Mesenchymal stem cell (in vitro differentiated cells and primary cell): ENCODE measurements at regions not wholly inside any gene's neighbourhood (a gene's known extent, or its start where the extent isn't known, plus 50 kb on each side); places are given as distances from the start of the nearest gene placed in this dataset.

Experiments
- DNase-seq: peaks from one replicate; pipeline ENCODE4 v3.0.0-alpha.2; 2013
- H2AFZ ChIP-seq: one replicate; pipeline ENCODE4 v1.6.1; 2013; ENCODE audit warnings: low read depth, mild to moderate bottlenecking, control low read depth, inconsistent platforms, low read length, moderate library complexity
- H2AK5ac ChIP-seq: 2 replicates; pipeline ENCODE4 v1.6.1; 2013; ENCODE audit warnings: low read length, moderate library complexity, mild to moderate bottlenecking, inconsistent platforms; ENCODE audit not compliant: severe bottlenecking
- H2BK120ac ChIP-seq: one replicate; pipeline ENCODE4 v1.6.1; 2013; ENCODE audit warnings: low read depth, mild to moderate bottlenecking, inconsistent platforms, low read length, moderate library complexity
- H2BK12ac ChIP-seq, 2 experiments: one replicate each; pipeline ENCODE4 v1.6.1; 2013; ENCODE audit warnings: inconsistent platforms in 2 of 2, low read length in 2 of 2, mild to moderate bottlenecking in 2 of 2, moderate library complexity in 2 of 2, control low read depth in 1 of 2
- H2BK15ac ChIP-seq: one replicate; pipeline ENCODE4 v1.6.1; 2013; ENCODE audit warnings: mild to moderate bottlenecking, low read depth, inconsistent platforms; ENCODE audit not compliant: poor library complexity, severe bottlenecking
- H2BK5ac ChIP-seq: 2 replicates; pipeline ENCODE4 v1.6.1; 2013; ENCODE audit warnings: low read depth, mild to moderate bottlenecking, low read length, control low read depth, inconsistent platforms; ENCODE audit not compliant: poor library complexity, severe bottlenecking
- H3K14ac ChIP-seq, 2 experiments: one replicate each; pipeline ENCODE4 v1.6.1; 2013; ENCODE audit warnings: inconsistent platforms in 2 of 2, low read length in 2 of 2, control low read depth in 1 of 2, mild to moderate bottlenecking in 1 of 2, moderate library complexity in 1 of 2
- H3K18ac ChIP-seq, 2 experiments: one replicate each; pipeline ENCODE4 v1.6.1; 2013; ENCODE audit warnings: inconsistent platforms in 2 of 2, low read length in 2 of 2, control low read depth in 1 of 2, low read depth in 1 of 2, mild to moderate bottlenecking in 1 of 2
- H3K23ac ChIP-seq, 2 experiments: one replicate each; pipeline ENCODE4 v1.6.1; 2013; ENCODE audit warnings: inconsistent platforms in 2 of 2, low read length in 2 of 2, mild to moderate bottlenecking in 2 of 2, moderate library complexity in 2 of 2, control low read depth in 1 of 2
- H3K27ac ChIP-seq: 2 replicates; pipeline ENCODE4 v1.5.1; 2013; ENCODE audit warnings: mild to moderate bottlenecking, moderate library complexity, low read length, control low read depth, inconsistent platforms; ENCODE audit not compliant: poor library complexity, severe bottlenecking
- H3K27me3 ChIP-seq, 2 experiments: 2 replicates each; pipeline versions ENCODE4 v1.6.1 to v1.7.0; 2013; ENCODE audit warnings: low read length in 2 of 2, mild to moderate bottlenecking in 2 of 2, moderate library complexity in 2 of 2, control low read depth in 1 of 2, inconsistent platforms in 1 of 2; ENCODE audit not compliant: control insufficient read depth in 1 of 2, insufficient read depth in 1 of 2
- H3K36me3 ChIP-seq, 2 experiments: 2 replicates each; pipeline versions ENCODE4 v1.6.1 to v1.7.0; 2013; ENCODE audit warnings: low read length in 2 of 2, control low read depth in 1 of 2, inconsistent platforms in 1 of 2, low read depth in 1 of 2, mild to moderate bottlenecking in 1 of 2; ENCODE audit not compliant: insufficient read depth in 2 of 2, control insufficient read depth in 1 of 2
- H3K4ac ChIP-seq, 2 experiments: one replicate each; pipeline ENCODE4 v1.6.1; 2013; ENCODE audit warnings: inconsistent platforms in 2 of 2, low read length in 2 of 2, mild to moderate bottlenecking in 2 of 2, moderate library complexity in 2 of 2, control low read depth in 1 of 2, low read depth in 1 of 2
- H3K4me1 ChIP-seq: 2 replicates; pipeline ENCODE4 v1.6.1; 2013; ENCODE audit warnings: low read depth, low read length, control low read depth; ENCODE audit not compliant: control insufficient read depth, insufficient read depth
- H3K4me2 ChIP-seq: 2 replicates; pipeline ENCODE4 v1.6.1; 2013; ENCODE audit warnings: low read length, mild to moderate bottlenecking, inconsistent platforms; ENCODE audit not compliant: poor library complexity, severe bottlenecking
- H3K4me3 ChIP-seq, 2 experiments: 2 replicates each; pipeline versions ENCODE4 v1.5.1 to v1.7.0; 2013; ENCODE audit warnings: low read length in 2 of 2, mild to moderate bottlenecking in 2 of 2, control low read depth in 1 of 2, low read depth in 1 of 2; ENCODE audit not compliant: insufficient read depth in 1 of 2
- H3K79me1 ChIP-seq: replicated peaks from 2 replicates; pipeline ENCODE4 v1.6.1; 2013; ENCODE audit warnings: mild to moderate bottlenecking, control low read depth, low read length, inconsistent platforms; ENCODE audit not compliant: poor library complexity, severe bottlenecking
- H3K9ac ChIP-seq: 2 replicates; pipeline ENCODE4 v1.7.0; 2013; ENCODE audit warnings: mild to moderate bottlenecking, low read length, moderate library complexity
- H3K9me3 ChIP-seq: 2 replicates; pipeline ENCODE4 v1.7.0; 2013; ENCODE audit warnings: mild to moderate bottlenecking, low read length; ENCODE audit not compliant: control insufficient read depth
- H4K8ac ChIP-seq: one replicate; pipeline ENCODE4 v1.6.1; 2013; ENCODE audit warnings: inconsistent platforms, mild to moderate bottlenecking, low read length, moderate library complexity
- H4K91ac ChIP-seq: one replicate; pipeline ENCODE4 v1.6.1; 2013; ENCODE audit warnings: mild to moderate bottlenecking, low read length, inconsistent platforms
- WGBS: methylation state at CpG from one replicate; pipeline ENCODE4 v1.1.7; 2013; ENCODE audit warnings: mixed read lengths; 5-methylcytosine and 5-hydroxymethylcytosine counted together

GRCh38 chr12:115709540-115710011 is 567.9 kb downstream of the MED13L start:
- Histone ChIP-seq H3K27ac (no peak overlapping the region), H2BK120ac (no peak overlapping the region), H2BK12ac (no peak overlapping the region), H3K9me3 (peaks cover 11% of the 10 kb centered on the region), H2AK5ac (no peak overlapping the region), H3K4me2 (no peak overlapping the region), H3K14ac (no peak overlapping the region), H2BK5ac (no peak overlapping the region), H2AFZ (no peak overlapping the region), H3K4ac (no peak overlapping the region), H3K4me1 (no peaks in the 10 kb centered on the region), H3K79me1 (no peaks in the 10 kb centered on the region), H3K4me3 (peak overlapping the region in 1 of 2 experiments; percentile 61), H3K18ac (no peak overlapping the region), H3K23ac (no peak overlapping the region), H4K8ac (no peak overlapping the region), H3K9ac (peak overlapping the region; percentile 69), H2BK15ac (no peak overlapping the region), H3K36me3 (no peaks in the 10 kb centered on the region), H4K91ac (no peak overlapping the region), H3K27me3 (no peaks in the 10 kb centered on the region)
- 79% methylated on average over 10 of the region's 10 CpGs for WGBS
- no peak for DNase-seq

- no peaks in the 10 kb centered on the region for H3K36me3 ChIP-seq
- no peak overlapping the region for H3K18ac ChIP-seq
- no peaks in the 10 kb centered on the region for H3K27me3 ChIP-seq
- H3K27ac ChIP-seq = no peak overlapping the region
- H3K4ac ChIP-seq = no peak overlapping the region
- peak overlapping the region; percentile 69 for H3K9ac ChIP-seq
- no peak overlapping the region for H2BK15ac ChIP-seq
- H3K4me3 ChIP-seq = peak overlapping the region in 1 of 2 experiments; percentile 61
- no peak overlapping the region for H2AFZ ChIP-seq
- no peak overlapping the region for H2AK5ac ChIP-seq
- no peak overlapping the region for H2BK12ac ChIP-seq
- H2BK120ac ChIP-seq = no peak overlapping the region
- no peaks in the 10 kb centered on the region for H3K79me1 ChIP-seq
- H2BK5ac ChIP-seq = no peak overlapping the region
- H4K8ac ChIP-seq = no peak overlapping the region
- no CpG with 5 or more reads among the region's 2 CpGs for WGBS
- H3K4me1 ChIP-seq = no peaks in the 10 kb centered on the region
- no peak overlapping the region for H3K14ac ChIP-seq
- no peak overlapping the region for H3K4me2 ChIP-seq
- H3K9me3 ChIP-seq = peaks cover 11% of the 10 kb centered on the region
- no peak overlapping the region for H4K91ac ChIP-seq
- H3K23ac ChIP-seq = no peak overlapping the region
- no peak for DNase-seq
Observed at GRCh38 chr12:115708801-115709200, 568.7 kb downstream of the MED13L start.

DNA sequence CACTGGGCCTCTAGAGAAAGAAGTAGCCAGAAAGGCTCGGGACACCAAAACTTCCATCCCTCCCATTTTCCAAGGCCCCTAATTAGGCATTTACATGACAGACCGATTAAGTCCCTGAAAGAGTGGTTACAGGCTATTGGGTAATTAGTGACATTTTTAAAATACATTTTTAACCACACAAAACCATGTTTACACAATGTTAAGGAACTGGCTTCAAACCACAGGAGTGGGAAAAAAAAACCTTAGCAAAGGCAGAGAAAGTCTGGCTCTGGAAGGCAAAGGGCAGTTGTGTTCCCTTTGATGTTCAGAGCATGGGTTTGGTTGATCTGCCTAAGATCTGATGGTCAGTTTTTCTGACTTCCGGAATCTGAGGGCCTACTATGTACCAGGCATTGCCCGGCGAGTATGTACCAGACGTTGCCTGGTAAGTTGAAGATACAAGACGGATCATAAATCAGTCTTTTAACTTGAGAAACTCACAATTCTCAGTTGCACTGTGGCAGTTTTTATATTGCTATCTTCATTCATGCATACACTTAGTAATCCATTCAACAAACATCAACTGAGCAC is 576.5 kb downstream of the MED13L start:
- Histone ChIP-seq H3K4me1 (no peaks in the 10 kb centered on the region), H3K23ac (no peak overlapping the region), H2BK120ac (no peak overlapping the region), H3K9ac (no peak overlapping the region), H2BK15ac (no peak overlapping the region), H3K27me3 (no peaks in the 10 kb centered on the region), H4K91ac (no peak overlapping the region), H3K79me1 (no peaks in the 10 kb centered on the region), H2AK5ac (no peak overlapping the region), H2AFZ (no peak overlapping the region), H4K8ac (no peak overlapping the region), H3K4ac (no peak overlapping the region), H3K27ac (no peak overlapping the region), H2BK12ac (no peak overlapping the region), H3K18ac (no peak overlapping the region), H3K36me3 (no peaks in the 10 kb centered on the region), H3K9me3 (peaks cover 6% of the 10 kb centered on the region), H3K4me2 (no peak overlapping the region), H3K4me3 (no peak overlapping the region), H3K14ac (no peak overlapping the region), H2BK5ac (no peak overlapping the region)
- peak; percentile 60 for DNase-seq
- WGBS = 63% methylated on average over 5 of the region's 7 CpGs

- Histone ChIP-seq H3K27me3 (no peaks in the 10 kb centered on the region), H3K14ac (no peak overlapping the region), H3K4me2 (no peak overlapping the region), H3K27ac (no peak overlapping the region), H4K8ac (no peak overlapping the region), H2AFZ (no peak overlapping the region), H2BK15ac (no peak overlapping the region), H3K4me3 (no peak overlapping the region), H3K9me3 (no peaks in the 10 kb centered on the region), H3K79me1 (no peaks in the 10 kb centered on the region), H2BK5ac (no peak overlapping the region), H4K91ac (no peak overlapping the region), H3K23ac (no peak overlapping the region), H3K9ac (no peak overlapping the region), H2BK120ac (no peak overlapping the region), H3K18ac (no peak overlapping the region), H2AK5ac (no peak overlapping the region), H3K4me1 (no peaks in the 10 kb centered on the region), H3K4ac (no peak overlapping the region), H3K36me3 (no peaks in the 10 kb centered on the region), H2BK12ac (no peak overlapping the region)
- no peak for DNase-seq
- WGBS = 97% methylated on average over 2 of the region's 2 CpGs
Observed at GRCh38 chr12:115700081-115700480, 577.4 kb downstream of the MED13L start.
